Ovary (tissue), 3 donors: ENCODE measurements at regions not wholly inside any gene's neighbourhood (a gene's known extent, or its start where the extent isn't known, plus 50 kb on each side); places are given as distances from the start of the nearest gene placed in this dataset.

ENCODE experiments used
- POLR2A ChIP-seq: fragments of 450-650 bp; IDR thresholded peaks from one replicate; pipeline ENCODE4 v1.6.1; 2017; ENCODE audit warnings: antibody characterized with exemption, mild to moderate bottlenecking, moderate library complexity
- TF ChIP-seq, protein P1 (sequence below), 3 donors: fragments of 450-650 bp in 2 of 3; fragments of 200-600 bp in 1 of 3; IDR thresholded peaks; one replicate each; pipeline versions ENCODE4 v1.5.1 to v1.8.0; 2016 to 2022; ENCODE audit warnings: antibody characterized with exemption in 3 of 3, mild to moderate bottlenecking in 1 of 3
- donor health status: DM: no; HTN: no; CAD: no.

DNA sequence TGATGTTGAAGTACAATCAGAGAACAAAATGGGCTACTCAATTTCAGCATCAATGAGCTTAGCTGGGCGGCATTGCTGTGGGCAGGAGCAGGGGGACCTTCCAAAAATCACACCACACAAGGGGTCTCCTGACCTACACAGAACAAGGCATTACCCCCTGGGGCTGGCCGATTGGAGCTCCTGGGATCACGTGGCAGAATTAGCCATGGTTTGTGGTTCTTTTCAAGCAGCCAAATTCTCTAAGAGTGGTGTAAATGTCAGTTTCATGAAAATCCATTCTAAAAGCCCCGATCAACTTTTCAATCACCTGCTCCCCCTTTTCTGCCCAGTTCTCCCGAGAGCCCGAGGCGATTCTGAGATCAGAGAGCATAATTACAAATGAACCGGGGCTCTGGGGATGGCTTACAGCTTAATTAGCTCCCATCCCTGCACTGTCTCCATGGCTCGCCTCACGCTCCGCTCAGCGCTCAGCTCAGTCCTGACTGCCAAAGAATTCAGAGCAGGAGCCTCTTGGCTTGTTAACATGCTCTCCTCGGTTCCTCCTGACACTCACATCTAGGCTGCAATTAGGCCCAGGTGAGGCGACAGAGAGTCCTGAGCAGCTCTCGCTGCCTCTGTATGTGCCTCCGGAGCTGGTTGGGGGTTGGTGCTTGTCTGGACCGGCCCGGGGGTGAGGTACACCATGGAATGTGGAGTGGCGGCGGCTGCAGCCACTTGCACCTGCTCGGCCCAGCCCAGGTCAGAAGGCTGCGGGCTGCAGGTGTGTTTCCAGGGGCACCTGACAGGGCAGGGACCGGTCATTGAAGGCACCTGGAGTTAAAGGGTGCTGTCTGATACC is 111.8 kb downstream of the WDR11 start:
- no peak for TF ChIP-seq POLR2A
- TF ChIP-seq, protein P1, sequence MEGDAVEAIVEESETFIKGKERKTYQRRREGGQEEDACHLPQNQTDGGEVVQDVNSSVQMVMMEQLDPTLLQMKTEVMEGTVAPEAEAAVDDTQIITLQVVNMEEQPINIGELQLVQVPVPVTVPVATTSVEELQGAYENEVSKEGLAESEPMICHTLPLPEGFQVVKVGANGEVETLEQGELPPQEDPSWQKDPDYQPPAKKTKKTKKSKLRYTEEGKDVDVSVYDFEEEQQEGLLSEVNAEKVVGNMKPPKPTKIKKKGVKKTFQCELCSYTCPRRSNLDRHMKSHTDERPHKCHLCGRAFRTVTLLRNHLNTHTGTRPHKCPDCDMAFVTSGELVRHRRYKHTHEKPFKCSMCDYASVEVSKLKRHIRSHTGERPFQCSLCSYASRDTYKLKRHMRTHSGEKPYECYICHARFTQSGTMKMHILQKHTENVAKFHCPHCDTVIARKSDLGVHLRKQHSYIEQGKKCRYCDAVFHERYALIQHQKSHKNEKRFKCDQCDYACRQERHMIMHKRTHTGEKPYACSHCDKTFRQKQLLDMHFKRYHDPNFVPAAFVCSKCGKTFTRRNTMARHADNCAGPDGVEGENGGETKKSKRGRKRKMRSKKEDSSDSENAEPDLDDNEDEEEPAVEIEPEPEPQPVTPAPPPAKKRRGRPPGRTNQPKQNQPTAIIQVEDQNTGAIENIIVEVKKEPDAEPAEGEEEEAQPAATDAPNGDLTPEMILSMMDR (IDR thresholded peaks at IDR 0.05), result no peak
